HEK293T (cell line): ENCODE measurements at regions not wholly inside any gene's neighbourhood (a gene's known extent, or its start where the extent isn't known, plus 50 kb on each side); places are given as distances from the start of the nearest gene placed in this dataset.
"Not testable (repeated sequence)": the region's sequence is repeated elsewhere in the genome, so short reads cannot be mapped to it uniquely, and the experiment has no call there.

Experiments used
- CTCF ChIA-PET: fragments of 350-600 bp; formaldehyde crosslinking; extraction: SDS; loops from one replicate; lab custom pipeline; 2021; ENCODE audit warnings: antibody characterized with exemption, inconsistent platforms; lab: Yijun Ruan, JAX
- POLR2A ChIA-PET: fragments of 350-600 bp; formaldehyde crosslinking; extraction: SDS; loops from one replicate; lab custom pipeline; 2020; ENCODE audit warnings: antibody characterized with exemption, inconsistent platforms; lab: Yijun Ruan, JAX
- DNase-seq: peaks from one replicate; pipeline ENCODE4 v3.0.0; 2012; ENCODE audit warnings: mixed read lengths; ENCODE audit errors: extremely low spot score
- ARNT ChIP-seq: fragments of 450-650 bp; IDR thresholded peaks from 2 replicates; pipeline ENCODE4 v1.6.1; 2017; ENCODE audit warnings: mild to moderate bottlenecking
- BHLHE40 ChIP-seq: fragments of 450-650 bp; IDR thresholded peaks from 2 replicates; pipeline ENCODE4 v1.6.1; 2016; ENCODE audit warnings: mild to moderate bottlenecking, moderate library complexity, borderline replicate concordance
- CTBP1 ChIP-seq: fragments of 450-650 bp; IDR thresholded peaks from 2 replicates; pipeline ENCODE4 v1.6.1; 2016; ENCODE audit warnings: borderline replicate concordance
- ELF4 ChIP-seq: fragments of 450-650 bp; IDR thresholded peaks from 2 replicates; pipeline ENCODE4 v1.6.1; 2017; ENCODE audit warnings: antibody characterized with exemption
- FOXA1 ChIP-seq: fragments of 450-650 bp; IDR thresholded peaks from 2 replicates; pipeline ENCODE4 v1.6.1; 2016; ENCODE audit warnings: mild to moderate bottlenecking
- FOXK2 ChIP-seq: fragments of 450-650 bp; IDR thresholded peaks from 2 replicates; pipeline ENCODE4 v1.6.1; 2016; ENCODE audit warnings: mild to moderate bottlenecking
- FOXM1 ChIP-seq: fragments of 450-650 bp; IDR thresholded peaks from 2 replicates; pipeline ENCODE4 v1.6.1; 2017; ENCODE audit warnings: mild to moderate bottlenecking, borderline replicate concordance
- HDGF ChIP-seq: fragments of 450-650 bp; IDR thresholded peaks from 2 replicates; pipeline ENCODE4 v1.6.1; 2017; ENCODE audit warnings: antibody characterized with exemption, borderline replicate concordance
- L3MBTL2 ChIP-seq: fragments of 450-650 bp; conservative IDR thresholded peaks from 2 replicates; pipeline ENCODE4 v1.6.1; 2016; ENCODE audit warnings: mild to moderate bottlenecking
- LEF1 ChIP-seq: fragments of 450-650 bp; IDR thresholded peaks from 2 replicates; pipeline ENCODE4 v1.6.1; 2017; ENCODE audit warnings: mild to moderate bottlenecking, borderline replicate concordance
- NFRKB ChIP-seq: fragments of 450-650 bp; IDR thresholded peaks from 2 replicates; pipeline ENCODE4 v1.6.1; 2016; ENCODE audit warnings: mild to moderate bottlenecking, moderate library complexity
- SP1 ChIP-seq: fragments of 450-650 bp; IDR thresholded peaks from 2 replicates; pipeline ENCODE4 v1.6.1; 2017
- SUZ12 ChIP-seq: fragments of 450-650 bp; IDR thresholded peaks from 2 replicates; pipeline ENCODE4 v1.6.1; 2016; ENCODE audit warnings: mild to moderate bottlenecking
- TARDBP ChIP-seq: fragments of 450-650 bp; IDR thresholded peaks from 2 replicates; pipeline ENCODE4 v1.6.1; 2016
- ZNF384 ChIP-seq: fragments of 450-650 bp; IDR thresholded peaks from 2 replicates; pipeline ENCODE4 v1.6.1; 2016
- TF ChIP-seq, protein P1 (sequence below): fragments of 450-650 bp; IDR thresholded peaks from 2 replicates; pipeline ENCODE4 v1.6.1; 2016

DNA sequence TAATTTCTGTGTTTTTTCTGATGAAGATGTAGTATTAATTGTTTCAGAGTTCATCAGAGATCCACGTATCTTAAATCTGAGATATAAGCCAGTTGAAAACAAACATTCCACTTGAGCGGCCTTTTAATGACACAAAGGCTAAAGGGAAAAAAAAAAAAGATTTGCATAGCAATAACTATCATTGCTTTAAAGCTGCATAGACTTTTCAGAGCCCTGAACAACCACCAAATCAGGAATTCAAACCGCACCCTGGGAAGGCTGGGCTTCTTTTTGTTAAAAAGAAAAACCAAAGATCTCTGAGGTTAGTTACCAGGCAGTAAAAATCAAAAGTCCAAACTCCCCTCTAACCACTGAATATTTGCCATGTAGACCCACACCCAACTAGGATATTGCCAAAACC, 206.0 kb downstream of the HHIP start:
- ChIA-PET POLR2A (no interaction called here), CTCF (no interaction called here)
- TF ChIP-seq TARDBP, result no peak
- no peak for TF ChIP-seq SP1
- no peak for TF ChIP-seq HDGF
- no peak for TF ChIP-seq FOXM1
- no peak for DNase-seq

DNA sequence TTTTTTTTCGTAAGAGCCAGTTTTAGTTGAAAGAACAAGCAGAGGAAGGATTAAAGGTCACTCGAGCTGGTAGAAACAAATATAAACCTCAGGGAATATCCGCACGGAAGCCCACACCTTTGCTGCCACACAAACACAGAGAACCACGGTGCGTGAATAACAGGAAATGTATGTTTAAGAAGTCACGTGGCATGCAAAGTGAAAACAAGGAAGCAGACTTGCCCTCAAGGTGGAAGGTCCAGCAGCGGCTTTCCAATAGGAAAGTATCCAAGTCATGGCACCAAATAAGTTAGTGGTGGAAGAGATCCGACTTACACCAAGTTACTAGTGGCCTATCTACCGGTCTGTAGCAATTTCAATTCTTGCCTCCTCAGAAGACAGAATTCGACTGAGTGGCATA, 215.5 kb downstream of the HHIP start:
- POLR2A ChIA-PET, result no interaction called here
- TF ChIP-seq BHLHE40, result no peak
- no peak for TF ChIP-seq L3MBTL2
- TF ChIP-seq FOXK2, result no peak
- no peak for TF ChIP-seq FOXM1
- TF ChIP-seq, protein P1, sequence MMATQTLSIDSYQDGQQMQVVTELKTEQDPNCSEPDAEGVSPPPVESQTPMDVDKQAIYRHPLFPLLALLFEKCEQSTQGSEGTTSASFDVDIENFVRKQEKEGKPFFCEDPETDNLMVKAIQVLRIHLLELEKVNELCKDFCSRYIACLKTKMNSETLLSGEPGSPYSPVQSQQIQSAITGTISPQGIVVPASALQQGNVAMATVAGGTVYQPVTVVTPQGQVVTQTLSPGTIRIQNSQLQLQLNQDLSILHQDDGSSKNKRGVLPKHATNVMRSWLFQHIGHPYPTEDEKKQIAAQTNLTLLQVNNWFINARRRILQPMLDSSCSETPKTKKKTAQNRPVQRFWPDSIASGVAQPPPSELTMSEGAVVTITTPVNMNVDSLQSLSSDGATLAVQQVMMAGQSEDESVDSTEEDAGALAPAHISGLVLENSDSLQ, result no peak
- TF ChIP-seq TARDBP, result no peak
- no peak for TF ChIP-seq HDGF
- no peak for TF ChIP-seq CTBP1
- no peak for TF ChIP-seq LEF1
- TF ChIP-seq FOXA1, result no peak
- TF ChIP-seq NFRKB, result no peak
- TF ChIP-seq ARNT, result no peak
- no peak for TF ChIP-seq ZNF384
- TF ChIP-seq SP1, result no peak
- DNase-seq, result no peak
- CTCF ChIA-PET, result no interaction called here

DNA sequence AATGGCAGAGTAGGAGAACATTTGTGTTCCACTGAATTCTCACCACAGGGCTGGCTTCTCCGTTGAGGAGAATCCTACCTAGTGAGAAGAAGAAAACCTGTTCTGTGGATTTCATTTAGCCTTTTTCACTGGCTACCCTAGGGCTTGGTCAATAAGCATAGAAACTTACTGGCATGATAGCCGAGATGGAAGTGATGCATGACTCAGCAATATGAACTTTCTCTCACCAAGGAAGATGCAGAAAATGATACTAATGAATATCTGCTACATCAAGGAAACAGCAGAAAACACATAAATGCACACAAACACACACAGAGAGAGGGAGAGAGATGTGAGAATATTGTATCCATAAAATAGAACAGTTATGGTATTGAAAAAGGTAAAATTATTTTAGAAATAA, 216.3 kb downstream of the HHIP start:
- DNase-seq, result no peak
- ChIA-PET POLR2A (no interaction called here), CTCF (no interaction called here)
- no peak for TF ChIP-seq NFRKB
- no peak for TF ChIP-seq TARDBP
- TF ChIP-seq FOXA1, result no peak
- TF ChIP-seq BHLHE40, result no peak
- no peak for TF ChIP-seq SP1
- no peak for TF ChIP-seq ARNT
- no peak for TF ChIP-seq SUZ12
- TF ChIP-seq ZNF384, result no peak
- TF ChIP-seq L3MBTL2, result no peak
- TF ChIP-seq HDGF, result no peak
- TF ChIP-seq ELF4, result no peak
- TF ChIP-seq, protein P1, result no peak
- no peak for TF ChIP-seq FOXM1

DNA sequence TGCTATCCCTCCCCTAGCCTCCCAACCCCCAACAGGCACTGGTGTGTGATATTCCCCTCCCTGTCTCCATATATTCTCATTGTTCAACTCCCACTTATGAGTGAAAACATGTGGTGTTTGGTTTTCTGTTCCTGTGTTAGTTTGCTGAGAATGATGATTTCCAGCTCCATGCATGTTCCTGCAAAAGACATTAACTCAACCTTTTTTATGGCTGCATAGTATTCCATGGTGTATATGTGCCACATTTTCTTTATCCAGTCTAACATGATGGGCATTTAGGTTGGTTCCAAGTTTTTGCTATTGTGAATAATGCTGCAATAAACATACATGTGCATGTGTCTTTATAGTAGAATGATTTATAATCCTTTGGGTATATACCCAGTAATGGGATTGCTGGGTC, 218.9 kb downstream of the HHIP start:
- DNase-seq, CTCF ChIA-PET, POLR2A ChIA-PET: not testable (repeated sequence)

DNA sequence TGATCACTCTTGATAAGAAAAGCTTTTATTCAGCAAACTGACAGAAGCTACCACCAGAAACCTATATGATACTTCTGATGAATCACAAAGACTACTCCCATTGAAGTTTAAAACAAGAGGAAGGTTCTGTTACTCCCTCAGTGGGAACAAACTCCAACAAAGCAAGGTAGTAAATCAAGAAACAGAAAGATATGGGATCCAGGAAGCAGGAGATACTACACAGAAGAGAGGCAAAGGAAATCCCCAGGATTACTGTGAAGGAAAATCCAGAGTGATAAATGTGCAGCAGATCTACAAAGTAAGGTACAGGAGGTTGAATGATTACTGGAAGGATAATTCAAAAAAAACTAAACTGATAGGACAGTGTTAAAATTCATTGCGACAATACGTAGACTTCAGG, 222.4 kb downstream of the HHIP start:
- TF ChIP-seq ELF4 (no peak), BHLHE40 (no peak), CTBP1 (no peak), HDGF (no peak), FOXM1 (no peak), ARNT (no peak), TARDBP (no peak), ZNF384 (no peak), LEF1 (no peak), NFRKB (no peak), FOXA1 (no peak)
- TF ChIP-seq, protein P1, result no peak
- CTCF ChIA-PET, result interaction anchor here (0.6 kb wide), 1 partner anchor 515 kb away, joined by 3 read pairs; no protein-coding TSS in a partner anchor
- POLR2A ChIA-PET, result no interaction called here
- no peak for DNase-seq

DNA sequence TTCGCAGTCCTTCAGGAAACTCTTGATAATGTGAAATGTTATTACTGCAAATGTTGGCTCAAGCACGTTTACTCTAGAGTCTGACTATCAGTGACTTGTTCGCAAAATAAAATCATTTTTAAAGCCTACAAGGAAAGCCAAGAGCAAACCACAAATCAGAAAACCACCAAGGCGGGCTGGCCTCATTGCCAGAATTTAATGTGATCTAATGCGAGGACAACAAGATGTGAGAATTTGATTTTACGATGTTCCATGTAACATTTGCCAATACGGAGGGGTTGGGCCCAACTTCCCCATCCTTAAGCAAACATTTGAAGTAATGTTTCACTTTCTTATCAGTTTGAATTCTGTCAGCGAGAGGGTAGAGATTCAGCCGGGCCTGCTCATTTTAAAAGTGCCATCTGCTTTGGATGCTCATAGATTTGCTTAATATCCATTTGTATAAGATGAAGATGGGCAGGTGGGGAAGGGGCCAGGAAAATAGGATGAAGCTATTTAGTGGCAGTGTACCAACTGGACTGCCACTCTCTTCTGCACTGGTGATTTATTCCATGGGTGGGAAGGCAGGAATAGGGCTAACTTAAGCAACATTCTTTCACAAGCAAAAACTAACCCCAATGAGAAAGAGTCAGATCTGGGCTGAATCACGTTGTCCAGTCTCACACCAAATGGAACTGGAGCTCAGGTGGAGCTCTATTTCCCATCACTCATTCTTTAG, 225.3 kb downstream of the ANAPC10 start:
- no peak for TF ChIP-seq ARNT
- no peak for TF ChIP-seq NFRKB
- no peak for TF ChIP-seq HDGF
- TF ChIP-seq L3MBTL2, result no peak
- TF ChIP-seq FOXM1, result no peak
- no peak for TF ChIP-seq BHLHE40
- TF ChIP-seq LEF1, result no peak
- TF ChIP-seq SUZ12, result no peak
- TF ChIP-seq, protein P1, result no peak
- no peak for TF ChIP-seq SP1
- no peak for TF ChIP-seq TARDBP
- TF ChIP-seq CTBP1, result no peak
- no peak for TF ChIP-seq ELF4
- no peak for TF ChIP-seq FOXK2
- no peak for TF ChIP-seq ZNF384
- TF ChIP-seq FOXA1, result no peak
- ChIA-PET CTCF (no interaction called here), POLR2A (no interaction called here)
- no peak for DNase-seq
